CD4-positive, alpha-beta T cell treated with Interleukin-15 for 1 hour (primary cell): ENCODE measurements at regions not wholly inside any gene's neighbourhood (a gene's known extent, or its start where the extent isn't known, plus 50 kb on each side); places are given as distances from the start of the nearest gene placed in this dataset.
"Not testable (repeated sequence)": the region's sequence is repeated elsewhere in the genome, so short reads cannot be mapped to it uniquely, and the experiment has no call there.

ENCODE experiments used
- DNase-seq: peaks from one replicate; pipeline ENCODE4 v3.0.0-alpha.2; 2020

DNA sequence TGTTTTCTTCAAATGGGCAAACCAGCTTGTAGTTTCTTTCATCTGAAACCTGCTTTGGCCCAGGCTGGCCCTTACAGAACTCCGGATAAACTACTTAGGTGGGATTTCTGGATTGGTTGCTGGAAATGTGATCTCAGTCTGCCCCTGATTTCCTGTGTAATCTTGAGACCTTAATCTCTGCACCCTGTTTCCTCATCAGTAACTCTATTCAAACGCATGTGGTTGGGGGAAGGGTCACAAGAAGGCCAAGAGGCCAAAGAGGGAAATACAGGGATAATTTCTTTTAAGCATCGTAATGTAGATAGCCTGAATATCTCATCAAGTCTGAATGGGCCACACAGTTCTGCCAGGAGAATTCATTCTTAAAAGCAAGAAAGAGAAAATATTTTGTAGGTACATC, 483.6 kb downstream of the LTN1 start:
- DNase-seq = no peak

DNA sequence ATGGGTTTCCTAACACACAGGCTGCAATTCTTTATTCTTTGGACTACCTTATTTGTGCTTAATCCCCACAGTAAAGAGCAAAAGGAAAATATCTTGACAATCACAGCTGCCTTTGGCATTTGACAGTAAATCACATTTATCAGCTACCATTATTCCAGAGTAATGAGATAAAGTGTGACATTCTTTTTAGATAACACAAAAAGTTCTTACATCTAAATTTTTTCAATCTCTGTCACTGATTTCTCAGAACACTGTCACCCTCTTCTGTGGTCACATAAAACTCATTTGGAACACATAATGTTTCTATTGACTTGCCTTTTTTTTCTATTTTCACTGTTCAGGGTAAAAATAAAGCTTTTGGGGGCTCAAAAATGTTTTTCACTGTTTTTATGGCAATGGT, 484.6 kb downstream of the LTN1 start:
- DNase-seq = no peak

DNA sequence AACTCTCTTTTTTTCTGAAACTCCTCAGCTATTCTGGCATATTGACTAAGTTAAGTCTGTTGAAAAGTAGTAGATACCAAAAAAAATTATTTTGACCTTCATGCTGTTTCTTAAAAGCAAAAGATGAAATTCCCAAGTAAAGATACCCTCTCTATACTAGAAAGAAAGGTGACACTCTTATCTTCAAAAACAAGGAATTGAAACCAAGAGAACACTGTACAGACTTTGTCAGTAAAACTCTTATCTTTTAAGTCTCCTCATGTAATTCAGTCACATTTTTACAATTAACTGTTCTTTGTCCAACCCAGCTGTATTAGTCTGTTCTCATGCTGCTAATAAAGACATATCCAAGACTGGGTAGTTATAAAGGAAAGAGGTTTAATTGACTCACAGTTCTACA, 496.2 kb downstream of the LTN1 start:
- DNase-seq = no peak

DNA sequence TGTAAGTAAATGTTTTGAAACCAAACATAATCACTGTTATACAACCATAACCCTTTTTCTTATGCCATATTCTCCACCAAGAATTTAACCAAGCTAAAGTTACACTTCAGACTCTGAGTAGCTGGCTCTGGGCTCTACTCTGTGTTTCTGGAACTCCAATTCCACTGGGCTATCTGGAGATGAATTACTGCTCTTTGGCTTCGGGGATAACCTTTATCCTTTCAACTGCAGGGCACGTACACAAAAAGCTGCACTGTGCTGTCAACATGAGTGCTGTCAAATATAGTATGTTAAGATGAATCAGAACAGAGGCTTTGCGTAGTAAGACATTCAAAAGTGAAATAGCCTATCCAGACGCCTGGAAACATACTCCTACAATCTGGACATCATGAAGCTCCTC, 500.6 kb downstream of the LTN1 start:
- DNase-seq = no peak

DNA sequence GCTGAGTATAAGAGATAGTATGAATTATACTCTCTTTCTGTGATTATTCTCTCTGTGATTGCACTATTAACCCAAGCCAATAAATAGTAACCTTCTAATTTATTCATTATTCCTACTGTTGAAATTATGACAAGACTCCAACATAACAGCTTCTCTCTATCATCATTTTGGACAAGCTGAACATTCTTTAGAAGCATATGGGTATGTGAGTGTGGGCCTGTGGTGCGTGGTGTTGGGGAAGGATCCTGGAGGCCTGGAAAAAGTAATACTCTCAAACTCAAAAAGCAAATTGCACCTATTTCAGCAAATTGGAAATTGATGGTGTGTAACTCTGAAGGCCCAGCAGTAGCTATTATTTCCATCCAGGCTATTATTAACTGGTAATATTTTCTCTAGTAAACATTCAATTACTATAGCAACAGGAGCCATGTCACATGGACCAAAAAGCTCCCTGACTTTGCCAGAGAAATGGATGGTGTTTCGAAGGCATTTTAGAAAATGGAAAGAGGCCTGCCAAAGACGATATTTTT, 502.8 kb downstream of the LTN1 start:
- no peak for DNase-seq

DNA sequence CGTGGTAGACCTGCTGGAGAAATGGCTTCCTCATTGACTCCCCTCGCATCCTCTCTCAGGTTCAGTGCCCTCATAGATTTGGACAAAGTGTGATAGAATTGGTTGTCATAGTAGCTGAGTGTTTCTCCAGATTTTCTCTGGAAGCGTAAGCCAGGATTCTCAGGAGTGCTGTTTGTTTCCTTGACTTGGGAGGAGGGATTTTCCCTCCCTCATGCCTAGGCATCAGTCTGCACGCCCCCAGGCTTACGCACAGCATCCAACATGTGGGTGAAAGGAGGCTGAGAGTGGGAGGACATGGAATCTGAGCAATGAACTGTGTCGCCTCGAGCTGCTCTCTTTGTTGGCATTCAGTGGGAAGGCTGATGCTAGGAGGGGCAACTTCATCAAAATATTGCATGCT, 503.5 kb downstream of the LTN1 start:
- DNase-seq = no peak

DNA sequence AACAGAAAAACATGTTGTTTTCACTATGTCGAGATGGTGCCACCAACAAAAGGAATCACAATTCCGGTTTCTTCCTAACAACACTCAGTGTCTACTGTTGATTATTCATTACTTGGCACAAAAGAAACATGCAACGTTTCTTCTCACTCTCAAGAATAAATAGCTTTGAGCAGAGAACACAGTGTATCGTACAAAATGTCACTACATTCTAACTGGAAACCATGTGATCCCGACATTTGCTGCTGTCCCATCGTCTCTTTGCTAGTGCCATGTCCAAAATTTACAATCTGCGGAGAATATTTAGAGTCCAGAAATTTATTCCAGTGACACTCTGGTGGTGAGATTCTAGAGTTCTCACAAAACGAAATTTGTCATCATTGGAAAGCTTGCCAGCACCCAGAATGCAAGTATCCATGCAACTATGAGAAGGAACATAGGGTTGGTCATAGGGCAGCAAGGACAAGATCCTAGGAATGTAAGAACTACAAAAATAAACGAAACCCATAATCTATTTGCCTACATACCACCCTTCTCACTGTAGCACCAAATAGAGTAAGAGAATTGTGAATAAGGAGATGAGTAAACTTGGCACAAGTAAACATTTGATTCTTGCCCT, 505.1 kb downstream of the LTN1 start:
- DNase-seq = no peak

DNA sequence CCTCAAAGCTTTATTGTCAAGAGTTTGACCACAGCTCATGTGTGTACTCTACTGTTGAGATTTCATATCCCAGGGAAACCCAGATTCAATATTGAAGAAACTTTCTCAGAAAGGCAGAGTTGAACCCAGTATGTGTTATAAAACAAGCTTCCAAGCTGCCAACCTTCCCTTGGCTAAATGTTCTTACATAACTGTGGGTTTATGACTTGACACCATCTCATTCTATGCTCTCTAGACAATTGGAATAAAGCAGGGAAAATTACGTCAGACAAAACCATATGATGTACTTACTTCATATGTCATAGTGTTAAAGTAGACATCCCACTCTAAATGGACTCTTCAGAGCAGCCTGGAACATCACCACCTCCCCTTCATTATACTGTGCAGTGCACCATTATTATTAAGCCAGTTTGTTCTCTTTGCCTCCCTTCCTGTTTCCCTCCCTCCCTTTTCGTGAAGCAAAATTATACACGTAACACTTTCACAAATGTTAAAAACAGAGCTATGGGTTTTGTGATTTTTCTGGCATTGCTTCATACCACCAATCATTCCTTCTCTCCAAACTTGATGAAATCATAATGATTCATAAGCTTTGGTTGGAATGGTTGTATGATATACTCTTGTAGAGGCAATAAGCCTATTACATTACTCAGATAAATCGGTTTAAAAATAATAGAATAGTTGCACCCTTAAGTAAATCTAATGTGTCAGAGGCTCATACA, 507.2 kb downstream of the LTN1 start:
- no peak for DNase-seq

DNA sequence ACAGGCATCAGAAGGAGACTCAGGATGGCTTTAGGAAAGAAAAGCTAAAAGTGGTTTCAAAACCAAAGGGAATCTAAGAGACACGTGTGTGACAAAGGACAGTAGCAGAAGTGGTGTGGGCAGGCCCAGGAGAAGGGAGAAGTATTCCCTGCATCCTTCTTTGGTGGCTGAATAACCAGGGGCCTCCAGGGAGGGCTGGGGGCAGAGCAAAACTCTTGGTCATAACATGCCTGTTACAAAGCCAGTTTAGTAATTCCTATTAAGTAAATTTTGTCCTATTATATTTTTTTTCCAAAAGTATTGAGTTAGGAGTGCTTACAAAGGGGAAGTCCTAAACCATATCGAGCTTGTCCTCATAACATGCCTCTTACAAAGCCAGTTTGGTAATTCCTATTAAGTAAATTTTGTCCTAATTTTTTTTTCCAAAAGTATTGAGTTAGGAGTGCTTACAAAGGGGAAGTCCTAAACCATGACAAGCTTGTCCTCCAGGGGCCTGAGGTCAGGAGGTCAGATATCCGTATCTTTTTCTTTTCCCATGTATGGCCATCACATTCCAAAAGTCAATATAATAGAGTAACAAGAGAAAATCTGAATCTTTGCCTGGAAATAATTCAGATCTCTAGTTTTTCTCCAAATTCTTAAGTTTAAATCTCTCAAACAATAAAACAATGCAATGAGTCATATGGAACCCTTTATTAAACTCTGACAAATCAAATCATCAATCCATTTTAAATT, 509.2 kb downstream of the LTN1 start:
- no peak for DNase-seq

DNA sequence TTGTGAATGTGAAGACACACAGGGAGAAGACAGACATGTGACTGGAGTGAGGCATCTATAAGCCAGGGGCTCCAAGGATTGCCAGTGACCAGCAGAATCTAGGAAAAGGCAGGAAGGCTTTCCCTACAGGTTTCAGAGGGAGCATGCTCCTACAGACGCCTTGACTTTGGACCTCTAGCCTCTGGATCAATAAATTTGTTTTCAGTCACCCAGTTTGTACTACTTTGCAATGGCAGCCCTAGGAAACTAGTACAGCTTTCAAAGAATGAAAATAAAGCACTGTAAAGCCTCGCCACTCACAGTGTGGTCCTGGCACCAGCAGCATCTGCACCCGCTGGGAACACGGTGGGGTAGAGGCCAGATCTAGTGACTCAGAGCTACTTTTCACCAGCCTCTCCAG, 510.0 kb downstream of the LTN1 start:
- no peak for DNase-seq

DNA sequence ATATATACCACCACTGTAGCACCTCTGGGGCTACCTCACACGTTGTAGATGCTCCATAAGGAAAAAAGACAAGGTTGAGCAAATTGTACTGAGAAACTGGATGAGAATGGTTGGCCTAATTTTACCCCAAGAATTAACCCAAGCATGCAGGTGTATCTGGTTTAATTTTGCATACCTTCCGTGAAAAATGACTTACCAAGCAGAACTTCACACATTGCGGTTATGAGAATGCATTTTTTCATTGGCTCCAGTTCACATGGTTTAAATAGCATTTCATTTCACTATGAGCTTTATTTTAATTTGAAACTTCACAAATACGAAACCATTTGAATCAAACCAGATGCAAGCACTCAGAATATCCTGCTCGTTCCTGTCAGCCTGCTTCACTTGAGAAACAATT, 512.2 kb downstream of the LTN1 start:
- no peak for DNase-seq

DNA sequence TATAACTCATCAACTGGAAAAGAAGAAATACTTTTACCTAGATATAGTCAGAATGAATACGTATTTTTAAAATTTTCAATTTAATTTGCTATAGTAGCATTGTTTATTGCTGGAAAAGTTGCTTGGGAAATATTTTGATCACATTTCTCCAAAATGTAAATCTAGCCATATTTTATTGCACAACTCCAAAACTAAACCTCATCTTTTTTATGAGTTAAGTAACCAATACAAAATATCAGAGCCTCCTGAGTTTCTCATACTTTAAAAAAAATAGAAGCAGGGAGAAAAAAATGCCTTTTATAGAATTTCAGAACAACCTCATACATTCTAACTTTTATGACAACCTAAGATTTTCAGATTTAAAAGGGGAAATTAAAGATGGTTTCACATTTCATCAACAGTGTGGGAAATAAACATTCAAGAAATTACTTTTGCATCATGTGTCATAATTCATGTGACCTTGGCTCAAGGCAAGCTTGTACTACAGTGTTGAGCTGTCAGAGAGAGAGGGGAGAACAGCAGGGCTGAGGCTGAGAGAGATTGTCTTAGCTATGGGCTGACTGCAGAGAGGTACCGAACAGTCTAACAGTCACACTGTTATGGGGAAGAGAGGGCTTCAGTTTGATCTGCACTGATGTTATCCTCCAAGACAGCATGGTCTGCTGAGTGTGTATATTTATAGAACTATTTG, 519.0 kb downstream of the LTN1 start:
- no peak for DNase-seq

DNA sequence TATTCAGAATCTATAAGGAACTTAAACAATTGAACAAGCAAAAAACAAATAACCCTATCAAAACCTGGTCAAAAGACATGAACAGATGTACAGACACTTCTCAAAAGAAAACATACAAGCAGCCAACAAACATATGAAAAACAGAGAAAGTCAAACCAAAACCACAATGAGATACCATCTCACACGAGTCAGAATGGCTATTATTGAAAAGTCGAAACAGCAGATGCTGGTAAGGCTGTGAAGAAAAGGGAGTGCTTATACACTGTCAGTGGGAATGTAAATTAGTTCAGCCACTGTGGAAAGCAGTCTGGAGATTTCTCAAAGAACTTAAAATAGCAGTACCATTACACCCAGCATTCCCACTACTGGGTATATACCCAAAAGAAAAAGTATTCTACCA, 520.1 kb downstream of the LTN1 start:
- DNase-seq = not testable (repeated sequence)

DNA sequence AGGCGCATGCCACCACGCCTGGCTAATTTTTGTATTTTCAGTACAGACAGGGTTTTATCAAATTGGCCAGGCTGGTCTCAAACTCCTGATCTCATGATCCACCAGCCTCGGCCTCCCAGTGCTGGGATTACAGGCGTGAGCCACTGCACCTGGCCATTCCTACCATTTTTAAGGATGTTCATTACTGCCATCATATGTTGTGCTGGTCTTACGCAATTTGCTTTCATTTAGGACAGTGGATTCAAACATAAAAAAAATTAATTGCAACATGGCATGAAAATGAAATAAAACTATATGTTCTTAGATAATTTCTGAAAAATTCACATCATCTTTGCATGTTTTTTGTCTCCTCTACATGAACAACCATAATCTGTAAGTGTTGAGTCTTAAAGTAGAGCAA, 527.7 kb downstream of the LTN1 start:
- no peak for DNase-seq

DNA sequence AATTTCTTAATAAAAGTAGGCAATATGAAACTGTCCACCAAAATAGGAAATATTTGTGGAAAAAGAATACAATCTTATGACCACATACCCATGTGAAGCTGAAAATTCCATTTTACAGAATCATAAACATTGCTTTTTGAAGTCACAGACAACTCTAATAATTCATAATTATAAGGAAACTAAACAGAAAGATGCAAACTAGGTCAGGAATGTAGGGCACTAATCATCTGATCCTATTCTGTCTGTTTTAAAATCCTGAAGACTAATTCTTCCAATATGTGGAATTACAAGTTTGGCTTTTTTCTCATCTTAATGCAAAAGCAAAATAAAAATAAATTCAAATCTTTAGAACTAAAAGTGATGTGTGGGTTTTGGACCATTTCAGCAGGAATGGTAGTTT, 528.6 kb downstream of the LTN1 start:
- DNase-seq = no peak

DNA sequence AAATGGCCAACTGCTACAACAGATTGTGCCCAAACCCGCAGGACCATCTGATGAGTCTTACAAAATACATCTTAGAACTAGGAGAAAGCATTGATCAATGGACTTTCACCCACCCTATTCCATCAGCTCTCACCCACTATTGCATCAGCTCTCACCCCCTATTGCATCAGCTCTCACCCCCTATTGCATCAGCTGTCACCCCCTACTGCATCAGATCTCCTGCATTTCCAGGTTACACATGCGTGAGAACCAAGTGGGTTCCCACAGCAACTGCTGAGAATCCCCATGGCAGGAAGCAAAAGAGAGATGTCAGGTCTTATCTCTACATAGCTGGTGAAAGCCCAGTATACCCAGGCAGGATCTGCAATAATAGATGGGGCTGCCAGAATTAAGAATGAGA, 533.5 kb downstream of the LTN1 start:
- no peak for DNase-seq

DNA sequence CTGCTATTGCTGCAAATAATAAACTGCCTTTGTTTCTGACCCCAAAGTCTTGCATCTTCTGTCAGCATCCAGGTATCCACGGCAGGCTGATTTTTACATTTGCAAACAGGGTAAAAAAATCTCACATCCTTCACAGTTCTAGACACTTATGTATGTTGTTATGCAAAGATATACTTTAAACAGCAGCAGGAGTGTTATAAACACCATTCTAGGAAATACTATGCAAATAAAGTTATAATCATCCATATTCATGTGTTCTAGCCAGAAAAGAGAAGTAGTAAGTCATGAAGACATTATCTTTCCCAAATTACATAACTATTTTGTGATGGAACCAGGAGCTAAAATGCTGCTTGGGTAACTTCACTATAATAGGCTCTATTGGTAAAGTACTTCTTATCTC, 534.2 kb downstream of the LTN1 start:
- DNase-seq = no peak

DNA sequence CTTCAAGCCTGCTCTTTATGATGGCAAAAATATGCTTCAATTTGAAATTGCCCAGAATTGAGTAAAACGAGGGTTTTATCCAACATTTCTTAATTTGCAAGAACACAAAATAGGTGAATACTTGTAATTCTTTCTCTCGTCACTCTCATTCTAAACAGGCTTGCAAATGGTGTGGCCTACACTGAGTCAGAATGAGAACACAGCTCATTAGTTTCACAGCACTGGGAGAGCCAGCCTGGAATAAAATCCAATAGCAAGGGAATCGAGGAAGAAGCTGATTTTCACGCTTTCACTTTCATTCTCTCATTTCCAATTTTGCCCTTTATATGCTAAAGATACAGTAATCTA, 537.5 kb downstream of the LTN1 start:
- no peak for DNase-seq

DNA sequence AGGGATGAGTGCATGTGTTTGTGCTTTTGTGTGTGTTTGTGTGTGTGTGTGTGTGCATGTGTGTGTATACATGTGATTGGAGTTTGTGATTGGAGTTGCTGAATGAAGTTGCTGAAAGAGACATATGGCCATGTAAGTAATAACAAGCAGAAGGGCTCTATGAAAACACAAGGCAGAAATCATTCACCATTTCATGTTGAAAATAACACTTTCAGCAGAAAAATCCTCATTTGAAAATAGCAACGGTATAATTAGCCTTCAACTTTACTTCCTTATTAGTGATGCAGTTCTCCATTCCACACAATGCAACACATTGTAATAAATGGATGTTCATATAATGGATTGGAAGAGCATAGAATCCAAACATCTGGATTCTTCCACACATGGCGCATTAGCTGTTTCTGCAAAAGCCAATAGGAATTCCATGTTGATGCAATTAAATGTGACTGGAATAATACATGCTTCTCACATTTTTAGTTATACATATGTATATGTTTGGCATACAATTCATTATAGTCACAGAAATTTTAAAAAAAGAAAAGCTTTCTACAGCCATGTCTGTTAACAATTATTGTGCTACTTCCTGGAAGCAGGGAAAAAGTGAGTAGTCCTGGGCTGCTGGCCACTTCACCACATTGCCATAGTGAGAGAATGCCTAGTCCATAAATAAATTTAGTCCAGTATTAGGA, 538.0 kb downstream of the LTN1 start:
- no peak for DNase-seq

DNA sequence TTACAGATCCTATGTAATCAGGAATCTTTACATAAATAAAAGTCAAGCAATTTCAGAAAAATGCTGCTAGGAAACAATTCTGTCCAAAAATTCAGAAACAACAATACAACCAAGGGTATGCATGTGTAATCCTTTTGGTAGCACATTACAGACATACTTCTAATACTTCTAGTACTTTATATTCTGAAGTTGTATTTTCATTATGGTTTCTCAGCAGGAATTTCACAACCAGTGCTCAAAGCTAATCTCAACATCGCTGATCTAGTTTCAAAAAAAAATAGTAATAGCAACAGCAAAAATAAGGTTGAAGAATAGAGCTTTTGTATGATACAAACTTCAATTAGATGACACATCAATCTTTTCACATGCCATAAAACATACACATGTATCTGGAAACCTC, 545.2 kb downstream of the LTN1 start:
- no peak for DNase-seq

DNA sequence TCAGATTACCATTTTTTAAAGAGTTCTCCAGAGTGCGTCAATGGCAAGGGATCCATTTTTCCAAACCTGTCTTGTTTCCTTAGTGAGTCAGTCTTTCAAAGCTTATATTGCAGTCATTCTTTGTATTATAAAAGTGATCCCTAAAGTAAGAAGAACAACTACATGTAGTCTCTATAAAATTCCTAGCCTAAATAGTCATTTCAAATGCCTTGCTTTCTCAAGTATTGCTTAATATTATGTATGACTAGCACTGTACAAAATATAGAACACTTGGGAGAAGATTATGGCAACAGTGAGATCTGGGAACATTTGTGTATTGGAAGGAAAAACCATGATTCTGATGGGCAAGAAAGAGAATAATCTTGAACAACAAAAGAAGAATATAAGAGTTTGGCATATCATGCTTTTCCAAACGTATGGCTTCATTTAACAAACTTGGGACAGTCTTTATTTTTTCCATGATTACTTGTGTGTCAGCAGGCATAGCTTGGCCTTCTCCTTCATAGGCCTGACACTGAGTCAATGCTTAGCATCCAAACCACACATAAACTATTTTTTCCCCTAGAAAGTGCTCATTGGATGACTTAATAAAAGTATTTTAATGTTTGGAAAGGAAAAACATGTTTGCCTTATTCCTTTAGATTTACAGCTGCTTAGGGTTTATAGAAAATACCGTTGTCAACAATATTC, 547.4 kb downstream of the LTN1 start:
- no peak for DNase-seq

DNA sequence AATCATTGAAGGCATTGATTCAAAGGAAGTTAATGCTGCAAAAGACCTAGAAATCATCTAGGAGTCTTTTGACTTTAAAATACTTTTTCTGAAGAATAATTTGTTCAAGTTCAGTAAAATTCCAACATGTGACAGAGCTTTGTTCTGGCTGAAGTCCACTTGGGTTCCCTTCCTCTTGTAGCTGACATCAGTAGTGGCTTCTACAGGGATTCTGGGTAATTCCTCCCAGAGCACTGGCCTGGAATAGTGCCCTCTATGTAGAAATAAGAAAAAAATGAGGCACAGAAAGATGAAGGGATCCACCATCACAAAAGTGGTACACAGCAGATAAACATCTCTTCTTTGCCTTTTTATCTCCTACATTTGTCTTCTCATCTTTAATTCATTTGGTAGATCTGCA, 548.1 kb downstream of the LTN1 start:
- DNase-seq = no peak
